SK-N-SH treated with all-trans-retinoic acid at 6 μM for 48 hours (cell line): ENCODE measurements at regions not wholly inside any gene's neighbourhood (a gene's known extent, or its start where the extent isn't known, plus 50 kb on each side); places are given as distances from the start of the nearest gene placed in this dataset.

Experiments
- GLIS3 ChIP-seq: fragments of 250-450 bp; sonication (Bioruptor Pico); IDR thresholded peaks from 2 replicates; pipeline ENCODE4 v1.5.0; 2020; ENCODE audit warnings: mild to moderate bottlenecking, moderate library complexity
- RARB ChIP-seq: fragments of 250-450 bp; sonication (Bioruptor Pico); IDR thresholded peaks from 2 replicates; pipeline ENCODE4 v1.8.0; 2021; ENCODE audit warnings: mild to moderate bottlenecking, moderate library complexity
- ZFP3 ChIP-seq: fragments of 250-450 bp; sonication (Bioruptor Pico); IDR thresholded peaks from 2 replicates; pipeline ENCODE4 v1.5.0; 2020; ENCODE audit warnings: mild to moderate bottlenecking, moderate library complexity
- ZFP30 ChIP-seq: fragments of 450-650 bp; formaldehyde crosslinking; IDR thresholded peaks from 2 replicates; pipeline ENCODE4 v1.5.0; 2022; ENCODE audit warnings: mild to moderate bottlenecking, moderate library complexity
- ZNF8 ChIP-seq: fragments of 450-650 bp; formaldehyde crosslinking; IDR thresholded peaks from 2 replicates; pipeline ENCODE4 v1.5.0; 2020; ENCODE audit warnings: mild to moderate bottlenecking, moderate library complexity

GRCh38 chr7:82521906-82522445 lies 78.4 kb upstream of the CACNA2D1 start:
- TF ChIP-seq GLIS3 (no peak), ZFP3 (CRISPR knock-in tag) (no peak), ZFP30 (CRISPR knock-in tag) (no peak), ZNF8 (CRISPR knock-in tag) (no peak), RARB (CRISPR knock-in tag) (no peak)
